H9 (cell line): ENCODE measurements at regions not wholly inside any gene's neighbourhood (a gene's known extent, or its start where the extent isn't known, plus 50 kb on each side); places are given as distances from the start of the nearest gene placed in this dataset.

Experiments
- DNase-seq: peaks from one replicate; pipeline ENCODE4 v3.0.0-alpha.2; 2017
- H2AFZ ChIP-seq: one replicate; pipeline ENCODE4 v1.6.1; 2013; ENCODE audit warnings: mild to moderate bottlenecking, low read length, control low read depth, moderate library complexity
- H2AK5ac ChIP-seq: 2 replicates; pipeline ENCODE4 v1.6.1; 2013; ENCODE audit warnings: low read length, control low read depth, mixed read lengths; ENCODE audit not compliant: insufficient read length
- H2BK120ac ChIP-seq: one replicate; pipeline ENCODE4 v1.6.1; 2013; ENCODE audit warnings: low read depth, mild to moderate bottlenecking, low read length, control low read depth, inconsistent platforms; ENCODE audit not compliant: poor library complexity, severe bottlenecking
- H2BK12ac ChIP-seq: 2 replicates; pipeline ENCODE4 v1.6.1; 2013; ENCODE audit warnings: low read length, control low read depth, mixed read lengths, low read depth; ENCODE audit not compliant: insufficient read length
- H2BK15ac ChIP-seq: 2 replicates; pipeline ENCODE4 v1.6.1; 2013; ENCODE audit warnings: low read depth, low read length, control low read depth
- H2BK20ac ChIP-seq: one replicate; pipeline ENCODE4 v1.6.1; 2013; ENCODE audit warnings: low read depth, mild to moderate bottlenecking, low read length, control low read depth, inconsistent platforms; ENCODE audit not compliant: poor library complexity, severe bottlenecking
- H2BK5ac ChIP-seq: 2 replicates; pipeline ENCODE4 v1.6.1; 2013; ENCODE audit warnings: low read length, control low read depth, mixed read lengths; ENCODE audit not compliant: insufficient read length
- H3K14ac ChIP-seq: 2 replicates; pipeline ENCODE4 v1.6.1; 2013; ENCODE audit warnings: low read length, control low read depth; ENCODE audit not compliant: insufficient read depth
- H3K18ac ChIP-seq: 2 replicates; pipeline ENCODE4 v1.6.1; 2013; ENCODE audit warnings: low read depth, mild to moderate bottlenecking, mixed read lengths, low read length, control low read depth; ENCODE audit not compliant: insufficient read length
- H3K23ac ChIP-seq: 2 replicates; pipeline ENCODE4 v1.6.1; 2013; ENCODE audit warnings: low read length, control low read depth, mixed read lengths, low read depth; ENCODE audit not compliant: insufficient read length
- H3K23me2 ChIP-seq: 2 replicates; pipeline ENCODE4 v1.6.1; 2013; ENCODE audit warnings: low read depth, mild to moderate bottlenecking, mixed read lengths, low read length, control low read depth; ENCODE audit not compliant: insufficient read length, poor library complexity, severe bottlenecking
- H3K27ac ChIP-seq: 2 replicates; pipeline ENCODE4 v1.5.1; 2013; ENCODE audit warnings: low read length, control low read depth, mixed read lengths, low read depth; ENCODE audit not compliant: insufficient read length
- H3K27me3 ChIP-seq: 2 replicates; pipeline ENCODE4 v1.6.1; 2013; ENCODE audit warnings: low read length, control low read depth, inconsistent platforms; ENCODE audit not compliant: insufficient read depth
- H3K4ac ChIP-seq: 2 replicates; pipeline ENCODE4 v1.6.1; 2013; ENCODE audit warnings: low read depth, mild to moderate bottlenecking, control low read depth, inconsistent platforms, low read length, moderate library complexity
- H3K4me1 ChIP-seq: 2 replicates; pipeline ENCODE4 v1.6.1; 2013; ENCODE audit warnings: low read length, control low read depth, inconsistent platforms; ENCODE audit not compliant: insufficient read depth
- H3K4me2 ChIP-seq: 2 replicates; pipeline ENCODE4 v1.6.1; 2013; ENCODE audit warnings: low read length, control low read depth, mixed read lengths; ENCODE audit not compliant: insufficient read length, insufficient read depth
- H3K56ac ChIP-seq: 2 replicates; pipeline ENCODE4 v1.6.1; 2013; ENCODE audit warnings: low read depth, mild to moderate bottlenecking, mixed read lengths, low read length, control low read depth; ENCODE audit not compliant: insufficient read length
- H3K79me1 ChIP-seq: 2 replicates; pipeline ENCODE4 v1.6.1; 2013; ENCODE audit warnings: low read depth, mild to moderate bottlenecking, moderate library complexity, low read length, control low read depth, inconsistent platforms; ENCODE audit not compliant: insufficient read depth, poor library complexity, severe bottlenecking
- H3K79me2 ChIP-seq: 2 replicates; pipeline ENCODE4 v1.6.1; 2013; ENCODE audit warnings: low read length, control low read depth, inconsistent platforms; ENCODE audit not compliant: insufficient read depth
- H3K9ac ChIP-seq: 2 replicates; pipeline ENCODE4 v1.6.1; 2013; ENCODE audit warnings: low read length, control low read depth, mixed read lengths; ENCODE audit not compliant: insufficient read length; ENCODE audit errors: extremely low read depth
- H3K9me3 ChIP-seq: one replicate; pipeline ENCODE4 v1.6.1; 2013; ENCODE audit warnings: low read depth, low read length, inconsistent platforms; ENCODE audit not compliant: control insufficient read depth
- H3T11ph ChIP-seq: one replicate; pipeline ENCODE4 v1.6.1; 2013; ENCODE audit warnings: mild to moderate bottlenecking, low read length, control low read depth, inconsistent platforms
- H4K20me1 ChIP-seq: one replicate; pipeline ENCODE4 v1.6.1; 2013; ENCODE audit not compliant: control insufficient read depth, insufficient read length, insufficient read depth
- H4K5ac ChIP-seq: 2 replicates; pipeline ENCODE4 v1.6.1; 2013; ENCODE audit warnings: low read depth, mild to moderate bottlenecking, mixed read lengths, low read length, control low read depth; ENCODE audit not compliant: insufficient read length
- H4K8ac ChIP-seq: replicated peaks from 2 replicates; pipeline ENCODE4 v1.6.1; 2013; ENCODE audit warnings: low read length, control low read depth, mixed read lengths, low read depth; ENCODE audit not compliant: insufficient read length
- H4K91ac ChIP-seq: 2 replicates; pipeline ENCODE4 v1.6.1; 2013; ENCODE audit warnings: low read depth, mild to moderate bottlenecking, moderate library complexity, mixed read lengths, low read length, control low read depth; ENCODE audit not compliant: insufficient read length
- H3K27ac Mint-ChIP-seq, 3 experiments: 2 replicates in 2 of 3; 3 replicates in 1 of 3; pipeline ENCODE4 v1.8.0; 2020 to 2021; ENCODE audit warnings: mixed read lengths in 3 of 3, mild to moderate bottlenecking in 1 of 3, moderate library complexity in 1 of 3
- H3K27me3 Mint-ChIP-seq: 2 replicates; pipeline ENCODE4 v1.8.0; 2021; ENCODE audit warnings: low read depth, mild to moderate bottlenecking, moderate library complexity, mixed read lengths
- H3K36me3 Mint-ChIP-seq, 3 experiments: 2 replicates in 2 of 3; 3 replicates in 1 of 3; pipeline ENCODE4 v1.8.0; 2020 to 2021; ENCODE audit warnings: low read depth in 3 of 3, mixed read lengths in 3 of 3; ENCODE audit not compliant: insufficient read depth in 1 of 3
- H3K4me1 Mint-ChIP-seq, 2 experiments: 2 replicates each; pipeline ENCODE4 v1.8.0; 2020; ENCODE audit warnings: mixed read lengths in 2 of 2
- H3K4me3 Mint-ChIP-seq, 2 experiments: 2 replicates in 1 of 2; 3 replicates in 1 of 2; pipeline ENCODE4 v1.8.0; 2020 to 2021; ENCODE audit warnings: mild to moderate bottlenecking in 2 of 2, mixed read lengths in 2 of 2, moderate library complexity in 1 of 2
- H3K9me3 Mint-ChIP-seq, 2 experiments: 2 replicates in 1 of 2; 3 replicates in 1 of 2; pipeline ENCODE4 v1.8.0; 2020; ENCODE audit warnings: mild to moderate bottlenecking in 2 of 2, mixed read lengths in 2 of 2, moderate library complexity in 1 of 2
- CTCF ChIP-seq: fragments of 200-600 bp; sonication (generic); conservative IDR thresholded peaks from 3 replicates; pipeline ENCODE4 v1.8.0; 2021; ENCODE audit warnings: antibody characterized with exemption, mild to moderate bottlenecking
- WGBS: extraction: QIAGEN DNeasy Blood & Tissue Kit; methylation state at CpG from one replicate; pipeline ENCODE4 v1.1.7; 2013; ENCODE audit warnings: missing lambda C conversion rate, low lambda C conversion rate, mixed read lengths; ENCODE audit not compliant: insufficient read length; ENCODE audit errors: extremely low coverage; 5-methylcytosine and 5-hydroxymethylcytosine counted together

DNA sequence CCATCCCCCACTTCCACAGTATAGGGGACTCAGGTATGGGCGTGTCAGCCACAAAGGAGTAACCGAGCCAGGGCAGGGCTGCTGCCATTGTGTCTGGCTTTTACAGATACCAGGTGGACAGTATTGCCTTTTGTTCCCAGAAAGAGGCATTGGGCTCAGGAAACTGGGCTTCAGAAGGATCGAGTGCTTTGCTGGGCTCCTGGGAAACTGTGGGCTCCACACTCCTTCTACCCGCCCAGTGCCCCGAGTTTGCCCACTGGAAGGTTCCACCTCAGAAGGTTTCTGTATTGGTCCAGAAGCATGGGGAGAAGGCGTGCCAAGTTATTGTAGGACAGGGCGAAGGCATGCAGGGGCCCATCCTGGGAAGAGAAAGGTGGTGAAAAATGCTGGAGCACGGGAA, 894.4 kb downstream of the TBC1D22A start:
- no peak for TF ChIP-seq CTCF
- H3K27me3 ChIP-seq, result no peaks in the 10 kb centered on the region; the same call in 1 of the 2 replicates
- no peak overlapping the region for H2BK5ac ChIP-seq
- H3K9me3 Mint-ChIP-seq, result peaks cover 25 to 29% of the 10 kb centered on the region in 2 experiments
- no peaks in the 10 kb centered on the region for H4K20me1 ChIP-seq
- peaks cover 0 to 20% (median 9%) of the 10 kb centered on the region in 3 experiments; a peak in 5 of 7 replicates for H3K36me3 Mint-ChIP-seq
- no peaks in the 10 kb centered on the region for H3K79me1 ChIP-seq
- H4K91ac ChIP-seq, result no peak overlapping the region
- no peak overlapping the region for H3K27ac Mint-ChIP-seq
- H2BK15ac ChIP-seq, result no peak overlapping the region
- WGBS, result no CpG with 5 or more reads among the region's 8 CpGs
- DNase-seq, result no peak
- peaks cover 19% of the 10 kb centered on the region in 2 experiments for H3K4me1 Mint-ChIP-seq
- no peaks in the 10 kb centered on the region for H3K79me2 ChIP-seq
- no peak overlapping the region for H4K5ac ChIP-seq
- no peak overlapping the region for H3K4ac ChIP-seq
- H3K14ac ChIP-seq, result no peak overlapping the region
- no peak overlapping the region for H2BK12ac ChIP-seq
- H2AK5ac ChIP-seq, result no peak overlapping the region
- H3K9ac ChIP-seq, result no peak overlapping the region
- H3K4me3 Mint-ChIP-seq, result no peak overlapping the region
- H3K23ac ChIP-seq, result no peak overlapping the region
- no peaks in the 10 kb centered on the region for H3K23me2 ChIP-seq
- no peak overlapping the region for H3K56ac ChIP-seq
- H3K4me2 ChIP-seq, result no peak overlapping the region
- H2AFZ ChIP-seq, result no peak overlapping the region
- H3K18ac ChIP-seq, result no peak overlapping the region
- H3K4me1 ChIP-seq, result no peaks in the 10 kb centered on the region
- H4K8ac ChIP-seq, result no peak overlapping the region
- no peak overlapping the region for H3K27ac ChIP-seq
- H2BK120ac ChIP-seq, result no peak overlapping the region
- H3K9me3 ChIP-seq, result no peaks in the 10 kb centered on the region
- no peak overlapping the region for H2BK20ac ChIP-seq
- no peak overlapping the region for H3T11ph ChIP-seq
- H3K27me3 Mint-ChIP-seq, result no peaks in the 10 kb centered on the region; the same call in none of the 2 replicates
